ENCODE measurements at regions not wholly inside any gene's neighbourhood (a gene's known extent, or its start where the extent isn't known, plus 50 kb on each side); places are given as distances from the start of the nearest gene placed in this dataset.

DNA sequence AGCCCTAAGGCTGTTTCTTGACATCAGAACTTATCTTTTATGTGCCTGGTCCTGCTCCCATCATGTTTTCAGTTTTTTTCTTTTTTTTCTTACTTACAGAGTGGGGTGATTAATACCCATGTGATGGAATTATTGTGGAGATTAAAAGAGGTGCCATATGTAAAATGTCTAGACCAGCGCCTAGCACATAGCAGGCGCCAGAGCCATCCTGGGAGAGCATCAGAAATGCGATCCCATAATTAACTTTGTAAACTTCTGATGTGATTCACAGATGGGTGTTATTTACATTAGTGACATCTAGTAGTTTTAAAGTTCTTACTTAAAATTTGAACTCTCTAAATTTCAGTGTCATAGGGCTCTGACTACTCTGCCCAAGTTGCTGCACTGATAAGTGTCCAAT lies 66.2 kb upstream of the PGRMC2 start:
- TF ChIP-seq EP300 (IDR thresholded peaks at IDR 0.05) (no peak), POLR2AphosphoS5 (IDR thresholded peaks at IDR 0.05) (no peak), POLR2A (IDR thresholded peaks at IDR 0.05) (no peak)
- TF ChIP-seq, protein P1, sequence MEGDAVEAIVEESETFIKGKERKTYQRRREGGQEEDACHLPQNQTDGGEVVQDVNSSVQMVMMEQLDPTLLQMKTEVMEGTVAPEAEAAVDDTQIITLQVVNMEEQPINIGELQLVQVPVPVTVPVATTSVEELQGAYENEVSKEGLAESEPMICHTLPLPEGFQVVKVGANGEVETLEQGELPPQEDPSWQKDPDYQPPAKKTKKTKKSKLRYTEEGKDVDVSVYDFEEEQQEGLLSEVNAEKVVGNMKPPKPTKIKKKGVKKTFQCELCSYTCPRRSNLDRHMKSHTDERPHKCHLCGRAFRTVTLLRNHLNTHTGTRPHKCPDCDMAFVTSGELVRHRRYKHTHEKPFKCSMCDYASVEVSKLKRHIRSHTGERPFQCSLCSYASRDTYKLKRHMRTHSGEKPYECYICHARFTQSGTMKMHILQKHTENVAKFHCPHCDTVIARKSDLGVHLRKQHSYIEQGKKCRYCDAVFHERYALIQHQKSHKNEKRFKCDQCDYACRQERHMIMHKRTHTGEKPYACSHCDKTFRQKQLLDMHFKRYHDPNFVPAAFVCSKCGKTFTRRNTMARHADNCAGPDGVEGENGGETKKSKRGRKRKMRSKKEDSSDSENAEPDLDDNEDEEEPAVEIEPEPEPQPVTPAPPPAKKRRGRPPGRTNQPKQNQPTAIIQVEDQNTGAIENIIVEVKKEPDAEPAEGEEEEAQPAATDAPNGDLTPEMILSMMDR (IDR thresholded peaks at IDR 0.05): no peak

Data from suprapubic skin (tissue), 4 donors.